ENCODE measurements at regions not wholly inside any gene's neighbourhood (a gene's known extent, or its start where the extent isn't known, plus 50 kb on each side); places are given as distances from the start of the nearest gene placed in this dataset.

DNA sequence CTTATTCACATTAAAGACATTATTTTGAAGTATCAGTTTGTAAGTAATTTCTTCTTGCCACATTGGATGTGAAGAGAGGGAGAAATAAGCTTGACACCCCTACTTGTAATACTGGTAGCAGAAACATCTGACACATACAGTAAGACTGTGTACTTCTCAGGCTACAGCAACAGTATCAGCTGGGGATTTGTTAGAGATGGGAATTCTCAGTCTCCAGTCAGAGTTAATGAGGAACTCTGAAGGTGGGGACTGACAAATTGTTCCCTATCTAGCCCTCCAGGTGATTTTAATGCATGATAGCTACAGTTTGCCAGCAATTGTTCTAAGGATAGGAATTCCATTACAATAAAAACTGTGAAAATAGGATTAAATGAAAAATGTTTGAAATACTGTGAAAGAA, 524.8 kb downstream of the PRR16 start:
- no peaks in the 10 kb centered on the region for H3F3A ChIP-seq (ENCODE audit: insufficient read depth)
- no peaks in the 10 kb centered on the region for H3K36me3 ChIP-seq (ENCODE audit: low read length)
- no peak overlapping the region for H3K27ac ChIP-seq (ENCODE audit: low read depth, low read length)
- H3K9ac ChIP-seq (ENCODE audit: low read length) = no peak overlapping the region
- H4K20me1 ChIP-seq (ENCODE audit: low read depth, low read length) = no peaks in the 10 kb centered on the region
- TF ChIP-seq EZH2phosphoT487 (conservative IDR thresholded peaks at IDR 0.05; ENCODE audit: low read length) = no peak
- TF ChIP-seq CTCF (IDR thresholded peaks at IDR 0.05; ENCODE audit: insufficient read depth, low read length, poor library complexity, severe bottlenecking) = no peak
- H3K9me3 ChIP-seq (ENCODE audit: insufficient read depth, low read length) = no peaks in the 10 kb centered on the region
- no peak overlapping the region for H3K4me2 ChIP-seq (ENCODE audit: low read depth, low read length, poor library complexity, severe bottlenecking)
- H3K4me3 ChIP-seq (ENCODE audit: insufficient read depth, low read length, poor library complexity, severe bottlenecking) = no peak overlapping the region
- no peaks in the 10 kb centered on the region for H3K9me2 ChIP-seq (replicated peaks; ENCODE audit: insufficient read depth, low read length)
- H2AFZ ChIP-seq (ENCODE audit: low read depth, low read length, severe bottlenecking) = no peak overlapping the region
- no peaks in the 10 kb centered on the region for H3K79me2 ChIP-seq (ENCODE audit: insufficient read depth, low read length)
- H3K27me3 ChIP-seq (ENCODE audit: low read length) = no peaks in the 10 kb centered on the region

- no peaks in the 10 kb centered on the region for H3K36me3 ChIP-seq (ENCODE audit: low read length)
- H4K20me1 ChIP-seq (ENCODE audit: low read depth, low read length) = no peaks in the 10 kb centered on the region
- TF ChIP-seq CTCF (IDR thresholded peaks at IDR 0.05; ENCODE audit: insufficient read depth, low read length, poor library complexity, severe bottlenecking) (no peak), EZH2phosphoT487 (conservative IDR thresholded peaks at IDR 0.05; ENCODE audit: low read length) (no peak)
- no peak overlapping the region for H3K4me3 ChIP-seq (ENCODE audit: insufficient read depth, low read length, poor library complexity, severe bottlenecking)
- H3K9me3 ChIP-seq (ENCODE audit: insufficient read depth, low read length) = no peaks in the 10 kb centered on the region
- H3K9ac ChIP-seq (ENCODE audit: low read length) = no peak overlapping the region
- no peak overlapping the region for H2AFZ ChIP-seq (ENCODE audit: low read depth, low read length, severe bottlenecking)
- H3K27me3 ChIP-seq (ENCODE audit: low read length) = no peaks in the 10 kb centered on the region
- no peaks in the 10 kb centered on the region for H3K79me2 ChIP-seq (ENCODE audit: insufficient read depth, low read length)
- no peak overlapping the region for H3K4me2 ChIP-seq (ENCODE audit: low read depth, low read length, poor library complexity, severe bottlenecking)
- H3K9me2 ChIP-seq (replicated peaks; ENCODE audit: insufficient read depth, low read length) = no peaks in the 10 kb centered on the region
- H3K27ac ChIP-seq (ENCODE audit: low read depth, low read length) = no peak overlapping the region
- no peaks in the 10 kb centered on the region for H3F3A ChIP-seq (ENCODE audit: insufficient read depth)
Measured at GRCh38 chr5:120991569-120991968, 527.5 kb downstream of the PRR16 start.

DNA sequence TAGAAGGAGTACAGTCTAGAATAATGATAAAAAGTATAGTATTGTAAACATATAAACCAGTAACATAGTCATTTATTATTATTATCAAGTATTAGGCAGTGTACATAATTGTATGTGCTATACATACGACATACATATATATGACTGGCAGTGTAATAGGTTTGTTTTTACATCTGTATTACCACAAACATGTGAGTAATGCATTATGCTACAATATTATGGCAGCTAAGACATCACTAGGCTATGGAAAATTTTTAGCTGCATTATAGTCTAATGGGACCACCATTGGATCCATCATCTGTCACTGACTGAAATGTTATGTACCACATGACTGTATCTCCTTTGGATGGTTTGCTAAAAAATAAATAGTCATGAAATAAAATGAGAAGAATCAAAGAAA, 530.0 kb downstream of the PRR16 start:
- H3K4me2 ChIP-seq (ENCODE audit: low read depth, low read length, poor library complexity, severe bottlenecking) = no peak overlapping the region
- no peak overlapping the region for H3K9ac ChIP-seq (ENCODE audit: low read length)
- no peaks in the 10 kb centered on the region for H3K27me3 ChIP-seq (ENCODE audit: low read length)
- no peaks in the 10 kb centered on the region for H3K36me3 ChIP-seq (ENCODE audit: low read length)
- no peak overlapping the region for H3K27ac ChIP-seq (ENCODE audit: low read depth, low read length)
- no peaks in the 10 kb centered on the region for H3F3A ChIP-seq (ENCODE audit: insufficient read depth)
- no peaks in the 10 kb centered on the region for H3K9me3 ChIP-seq (ENCODE audit: insufficient read depth, low read length)
- H3K79me2 ChIP-seq (ENCODE audit: insufficient read depth, low read length) = no peaks in the 10 kb centered on the region
- H4K20me1 ChIP-seq (ENCODE audit: low read depth, low read length) = no peaks in the 10 kb centered on the region
- H3K4me3 ChIP-seq (ENCODE audit: insufficient read depth, low read length, poor library complexity, severe bottlenecking) = no peak overlapping the region
- TF ChIP-seq EZH2phosphoT487 (conservative IDR thresholded peaks at IDR 0.05; ENCODE audit: low read length) (no peak), CTCF (IDR thresholded peaks at IDR 0.05; ENCODE audit: insufficient read depth, low read length, poor library complexity, severe bottlenecking) (no peak)
- no peaks in the 10 kb centered on the region for H3K9me2 ChIP-seq (replicated peaks; ENCODE audit: insufficient read depth, low read length)
- no peak overlapping the region for H2AFZ ChIP-seq (ENCODE audit: low read depth, low read length, severe bottlenecking)

GRCh38 chr5:120999550-120999949, 535.5 kb downstream of the PRR16 start:
- Histone ChIP-seq H4K20me1 (ENCODE audit: low read depth, low read length) (no peaks in the 10 kb centered on the region), H3K4me3 (ENCODE audit: insufficient read depth, low read length, poor library complexity, severe bottlenecking) (no peak overlapping the region), H3K79me2 (ENCODE audit: insufficient read depth, low read length) (no peaks in the 10 kb centered on the region), H3K9me3 (ENCODE audit: insufficient read depth, low read length) (no peaks in the 10 kb centered on the region), H3K27me3 (ENCODE audit: low read length) (no peaks in the 10 kb centered on the region), H3K9me2 (replicated peaks; ENCODE audit: insufficient read depth, low read length) (no peaks in the 10 kb centered on the region), H3K36me3 (ENCODE audit: low read length) (no peaks in the 10 kb centered on the region), H3K4me2 (ENCODE audit: low read depth, low read length, poor library complexity, severe bottlenecking) (no peak overlapping the region), H2AFZ (ENCODE audit: low read depth, low read length, severe bottlenecking) (no peak overlapping the region), H3F3A (ENCODE audit: insufficient read depth) (no peaks in the 10 kb centered on the region), H3K27ac (ENCODE audit: low read depth, low read length) (no peak overlapping the region), H3K9ac (ENCODE audit: low read length) (no peak overlapping the region)
- no peak for TF ChIP-seq EZH2phosphoT487 (conservative IDR thresholded peaks at IDR 0.05; ENCODE audit: low read length)
- no peak for TF ChIP-seq CTCF (IDR thresholded peaks at IDR 0.05; ENCODE audit: insufficient read depth, low read length, poor library complexity, severe bottlenecking)

Data from SU-DHL-6 (cell line).